ENCODE measurements at regions not wholly inside any gene's neighbourhood (a gene's known extent, or its start where the extent isn't known, plus 50 kb on each side); places are given as distances from the start of the nearest gene placed in this dataset.

DNA sequence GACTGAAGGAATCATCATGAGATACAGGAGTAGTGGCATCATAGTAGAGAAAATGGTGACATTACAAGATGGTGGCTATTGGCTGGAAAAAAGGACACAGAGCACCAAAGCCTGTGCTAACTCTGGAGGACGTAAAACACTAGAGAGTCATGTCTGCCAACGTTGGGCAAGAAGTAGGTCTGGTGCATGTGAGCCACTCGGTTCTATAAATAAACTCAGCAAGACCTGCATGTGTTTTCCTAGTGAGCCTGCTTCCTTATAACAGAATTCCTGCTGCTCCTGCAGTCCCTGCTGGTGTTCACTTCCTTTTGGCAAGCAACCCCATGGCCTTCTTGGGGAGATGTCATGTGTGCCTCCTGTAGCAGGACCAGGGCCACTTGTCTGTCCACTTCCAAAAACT lies 325.2 kb downstream of the OSR1 start:
- no peak for DNase-seq

DNA sequence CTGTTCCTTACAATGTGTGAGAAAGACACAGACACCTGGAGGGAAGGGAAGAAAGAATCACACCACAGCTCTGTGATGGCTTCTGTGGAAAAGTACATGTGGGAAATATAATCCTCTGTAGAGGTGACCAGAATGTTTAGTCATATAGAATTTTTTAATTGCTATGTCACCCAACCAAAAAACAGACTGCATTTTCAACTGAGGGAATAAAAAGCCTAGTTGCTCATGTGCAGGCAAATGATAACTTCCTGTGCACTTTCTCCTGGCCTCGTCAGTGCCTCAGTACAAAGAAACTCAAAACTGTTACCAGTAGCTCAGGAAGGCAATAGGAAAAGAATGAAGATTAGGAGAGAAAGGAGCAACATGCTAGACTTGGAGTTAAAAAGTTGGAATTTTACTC lies 326.8 kb downstream of the OSR1 start:
- DNase-seq, result no peak

DNA sequence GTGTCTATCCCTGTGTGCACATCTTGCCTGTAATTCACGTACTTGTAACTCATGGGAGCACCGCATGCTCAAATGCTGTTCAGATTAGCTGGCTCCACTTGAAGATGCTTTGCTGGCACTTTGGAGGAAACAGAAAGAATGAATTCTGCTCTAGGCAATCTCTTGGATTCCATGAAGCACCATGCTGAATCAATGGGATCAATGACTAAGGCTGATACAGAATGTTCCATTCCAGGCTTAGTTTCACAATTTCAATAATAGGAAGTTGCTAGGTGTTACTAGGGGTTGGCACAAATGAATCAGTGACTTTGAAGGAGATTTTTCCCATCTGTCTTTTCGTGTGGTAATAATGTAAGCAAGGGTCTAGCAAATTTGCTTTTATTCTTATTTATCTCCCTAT lies 328.8 kb downstream of the OSR1 start:
- DNase-seq, result no peak

DNA sequence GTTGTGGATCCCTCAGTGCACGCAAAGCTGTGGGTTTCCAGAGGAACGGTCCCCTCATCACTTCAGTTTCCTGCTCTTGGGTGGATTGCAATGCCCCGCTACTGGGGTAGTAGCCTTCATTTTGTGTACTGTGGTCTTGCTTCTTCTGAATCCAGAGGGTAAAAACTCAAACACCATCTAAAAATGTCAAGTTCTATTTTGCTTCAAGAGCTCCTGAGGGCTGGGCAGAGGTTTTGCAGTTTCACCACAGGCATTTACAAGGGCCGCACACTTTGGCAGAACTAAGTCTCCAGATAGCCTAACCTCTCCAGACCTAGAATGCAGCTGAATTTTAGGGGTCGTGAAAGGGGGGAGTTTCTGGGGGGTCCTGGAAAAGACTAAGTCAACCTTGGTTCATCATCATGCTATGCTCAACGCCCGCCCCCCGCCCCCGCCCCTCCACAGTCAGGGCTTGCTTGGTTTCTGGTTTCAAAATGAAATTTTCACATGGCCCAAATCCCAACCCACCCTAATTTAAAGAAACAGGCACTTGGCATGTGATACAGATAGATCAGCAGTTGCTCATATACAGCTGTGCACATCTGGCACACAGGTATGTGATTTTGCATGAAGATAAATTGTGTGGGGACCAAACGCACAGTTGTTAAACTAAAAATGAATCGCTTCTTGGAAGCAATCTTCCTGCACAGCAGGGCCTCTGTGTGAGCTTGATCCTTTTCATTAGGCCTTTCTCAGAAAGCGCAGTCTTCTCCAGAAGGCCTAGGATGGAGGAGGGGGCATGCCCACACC lies 329.6 kb downstream of the OSR1 start:
- DNase-seq, result no peak

DNA sequence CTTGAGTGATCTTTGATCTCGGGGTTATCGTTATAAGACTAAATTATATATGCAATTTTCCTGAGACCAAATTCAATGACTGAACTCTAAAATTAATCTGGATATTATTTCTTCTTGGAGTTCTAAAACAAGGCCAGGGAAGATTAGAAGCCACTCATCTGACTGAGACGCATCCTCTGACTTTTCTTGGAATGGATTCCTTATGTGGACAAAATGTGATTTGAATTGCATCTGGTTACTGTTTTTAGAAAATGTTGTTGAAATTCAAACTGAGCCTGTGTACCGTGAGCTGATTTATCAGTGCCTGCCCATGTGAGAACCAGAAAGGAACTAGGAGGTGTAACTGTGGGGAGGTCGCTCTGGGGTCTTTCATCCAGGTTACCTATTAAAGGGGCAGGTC lies 330.8 kb downstream of the OSR1 start:
- no peak for DNase-seq

DNA sequence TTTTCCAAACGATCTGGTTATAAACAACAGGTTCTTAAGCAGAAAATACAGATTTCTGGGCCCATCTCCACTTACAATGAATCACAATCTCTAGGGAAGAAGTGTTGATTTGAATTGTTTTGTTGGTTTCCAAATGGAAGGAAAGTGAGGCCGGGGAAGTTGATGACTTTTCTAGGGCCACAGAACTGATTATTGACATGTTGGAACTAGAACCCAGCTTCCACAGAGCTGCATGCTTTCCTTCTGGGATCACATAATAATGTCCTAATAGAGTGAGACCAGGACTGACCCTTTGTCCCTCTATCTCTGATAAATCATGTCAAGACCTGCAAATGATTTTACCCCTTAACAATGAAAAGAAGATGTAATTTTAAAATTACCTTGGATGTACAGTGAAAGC lies 332.2 kb downstream of the OSR1 start:
- no peak for DNase-seq

DNA sequence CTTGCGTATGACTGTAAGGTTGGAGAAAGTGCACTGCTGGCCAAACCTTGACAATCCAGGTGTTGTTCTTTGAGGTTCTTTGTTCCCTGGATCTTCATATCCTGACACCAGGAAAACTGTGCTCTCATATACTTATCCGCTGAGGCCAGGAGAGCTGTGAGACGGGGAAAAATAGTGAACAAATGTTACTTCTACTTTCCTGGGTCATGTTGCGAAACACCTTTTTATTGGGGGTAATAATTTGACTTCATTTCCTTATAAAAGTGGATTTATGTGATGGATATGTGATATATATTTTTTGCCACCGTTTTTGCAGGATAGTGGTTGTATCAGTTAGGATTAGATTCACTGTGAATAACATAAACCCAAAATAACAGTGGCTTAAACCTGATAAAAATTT lies 336.1 kb downstream of the OSR1 start:
- DNase-seq, result no peak

DNA sequence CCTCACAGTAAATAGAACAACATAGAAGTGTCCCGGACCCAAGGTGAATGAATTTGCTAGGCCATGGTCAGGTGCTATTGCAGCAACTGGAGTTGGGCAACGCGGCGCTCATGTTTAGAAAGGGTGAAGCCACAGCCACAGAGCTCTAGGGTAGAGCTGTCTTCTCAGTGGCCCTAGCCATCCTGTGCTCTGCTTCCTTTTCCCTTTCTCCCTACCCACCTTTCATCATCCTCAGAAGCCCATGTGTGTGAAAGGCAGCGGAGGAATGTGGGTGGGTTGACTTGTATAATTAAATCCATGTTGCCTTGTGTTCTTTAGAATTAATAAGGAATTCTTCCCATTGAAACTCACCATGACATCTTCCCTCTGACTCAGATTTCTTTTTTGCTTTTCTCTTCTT lies 336.7 kb downstream of the OSR1 start:
- DNase-seq, result no peak

DNA sequence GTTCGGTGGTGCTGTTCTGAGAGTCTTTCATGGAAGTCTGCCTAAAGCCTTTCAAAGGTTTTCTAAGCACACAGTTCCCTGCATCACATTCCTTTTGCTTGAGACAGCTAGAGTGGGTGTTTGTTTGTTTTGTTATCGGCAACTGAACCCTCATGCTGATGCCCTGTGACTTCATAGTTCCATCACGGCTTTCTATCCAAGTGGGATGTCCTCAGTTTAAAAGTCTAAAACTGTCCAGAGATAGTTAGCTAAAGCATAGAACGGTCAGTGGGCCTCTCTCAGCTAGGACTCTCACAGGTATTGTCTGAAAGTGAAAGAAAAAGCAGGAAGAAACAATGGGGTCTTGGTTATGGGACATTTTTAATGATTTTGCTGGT lies 337.3 kb downstream of the OSR1 start:
- no peak for DNase-seq

DNA sequence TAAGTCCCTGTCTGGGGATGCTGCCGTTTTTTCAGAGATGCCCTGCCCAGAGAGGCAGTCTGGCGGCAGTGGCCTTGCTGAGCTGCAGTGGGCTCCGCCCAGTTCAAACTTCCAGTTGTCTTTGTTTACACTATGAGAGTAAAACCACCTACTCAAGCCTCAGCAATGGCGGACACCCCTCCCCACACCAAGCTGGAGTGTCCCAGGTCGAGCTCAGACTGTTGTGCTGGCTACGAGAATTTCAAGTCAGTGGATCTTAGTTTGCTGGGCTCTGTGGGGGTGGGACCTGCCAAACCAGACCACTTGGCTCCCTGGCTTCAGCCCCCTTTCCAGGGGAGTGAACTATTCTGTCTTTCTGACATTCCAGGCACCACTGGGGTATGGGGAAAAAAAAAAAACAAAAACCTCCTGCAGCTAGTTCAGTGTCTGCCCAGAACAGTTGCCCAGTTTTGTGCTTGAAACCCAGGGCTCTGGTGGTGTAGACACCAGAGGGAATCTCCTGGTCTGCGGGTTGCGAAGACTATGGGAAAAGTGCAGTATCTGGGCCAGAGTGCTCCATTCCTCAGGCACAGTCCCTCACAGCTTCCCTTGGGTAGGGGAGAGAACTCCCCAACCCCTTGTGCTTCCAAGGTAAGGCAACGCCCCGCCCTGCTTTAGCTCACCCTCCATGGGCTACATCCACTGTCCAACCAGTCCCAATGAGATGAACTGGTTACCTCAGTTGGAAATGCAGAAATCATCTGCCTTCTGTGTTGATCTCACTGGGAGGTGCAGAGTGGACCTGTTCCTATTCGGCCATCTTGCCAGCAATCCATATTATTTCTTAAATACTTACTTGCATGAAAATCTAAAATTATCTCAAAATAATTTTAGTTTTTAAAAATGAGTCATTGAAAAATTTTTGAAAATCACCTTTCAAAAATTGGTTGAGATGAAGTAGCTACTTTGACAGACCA lies 338.0 kb downstream of the OSR1 start:
- no peak for DNase-seq

DNA sequence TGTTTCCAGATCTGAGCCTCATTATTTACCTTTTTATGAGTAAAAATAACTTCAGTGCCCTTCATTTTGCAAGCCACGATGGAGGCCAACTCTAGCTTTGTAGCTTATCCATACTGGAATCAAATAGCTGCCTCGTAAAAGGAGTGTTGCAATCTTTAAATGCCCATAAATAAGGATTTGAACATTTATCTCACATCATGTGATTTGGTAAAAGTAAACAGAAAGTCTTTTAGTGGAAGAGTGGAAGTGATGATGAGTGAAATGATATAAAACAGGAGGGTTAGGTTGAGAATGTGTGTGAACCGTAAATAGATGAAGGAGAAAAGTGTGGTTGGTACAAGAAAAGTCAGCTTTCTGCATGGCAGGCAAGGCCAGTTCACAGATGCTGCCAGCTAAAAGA lies 348.9 kb downstream of the OSR1 start:
- no peak for DNase-seq

DNA sequence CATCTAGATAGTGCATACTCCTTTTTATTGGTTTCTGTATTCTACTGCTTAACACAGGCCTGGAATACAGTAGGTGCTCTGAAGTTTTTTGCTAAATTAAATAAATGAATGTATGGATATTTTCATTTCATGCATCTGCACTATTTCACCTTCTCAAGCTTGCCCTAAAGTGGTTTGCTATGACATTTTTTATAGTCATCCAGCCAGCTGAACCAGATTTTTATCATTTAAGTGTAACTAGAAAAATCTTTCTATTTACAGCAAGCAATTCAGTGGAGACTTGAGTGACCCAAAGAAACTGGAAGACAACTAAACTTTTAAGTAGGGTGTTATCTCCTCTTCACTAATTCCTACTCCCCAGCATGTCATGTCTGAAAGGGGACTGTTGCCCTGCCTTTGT lies 354.9 kb downstream of the OSR1 start:
- no peak for DNase-seq

DNA sequence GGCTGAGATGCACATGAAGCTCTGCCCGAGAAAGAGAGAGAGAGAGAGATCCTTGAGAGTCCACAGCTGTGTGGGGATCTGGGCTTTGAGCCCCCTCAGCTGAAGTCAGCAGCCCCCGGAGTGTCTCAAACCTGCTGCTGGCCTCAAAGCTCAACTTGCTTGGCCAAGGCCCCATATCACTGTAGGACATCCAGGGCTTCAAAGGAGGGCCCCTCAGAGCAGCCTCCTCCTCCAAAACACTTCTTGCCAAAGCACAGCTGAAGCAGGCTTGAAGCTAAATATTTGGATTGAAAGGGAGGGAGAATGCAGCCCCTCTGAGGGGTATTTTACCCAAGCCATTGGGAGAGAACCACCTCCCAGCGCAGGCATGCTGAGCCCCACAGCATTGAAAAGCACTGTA lies 357.6 kb downstream of the OSR1 start:
- DNase-seq, result no peak

DNA sequence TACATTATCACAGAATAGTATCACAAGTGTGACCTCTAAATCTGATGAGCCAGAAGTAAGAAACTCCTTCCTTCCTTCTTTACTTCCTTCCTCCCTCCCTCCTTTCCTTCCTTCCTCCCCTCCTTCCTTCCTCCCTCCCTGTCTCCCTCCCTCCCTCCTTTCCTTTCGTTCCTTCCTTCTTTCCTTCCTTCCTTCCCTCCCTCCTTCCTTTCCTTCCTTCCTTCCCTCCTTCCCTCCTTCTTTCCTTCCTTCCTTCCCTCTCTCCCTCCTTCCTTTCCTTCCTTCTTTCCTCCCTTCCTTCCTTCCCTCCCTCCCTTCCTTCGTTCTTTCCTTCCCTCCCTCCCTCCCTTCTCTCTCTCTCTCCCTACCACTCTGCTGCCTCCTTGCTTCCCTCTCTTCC lies 359.2 kb downstream of the OSR1 start:
- DNase-seq, result no peak

DNA sequence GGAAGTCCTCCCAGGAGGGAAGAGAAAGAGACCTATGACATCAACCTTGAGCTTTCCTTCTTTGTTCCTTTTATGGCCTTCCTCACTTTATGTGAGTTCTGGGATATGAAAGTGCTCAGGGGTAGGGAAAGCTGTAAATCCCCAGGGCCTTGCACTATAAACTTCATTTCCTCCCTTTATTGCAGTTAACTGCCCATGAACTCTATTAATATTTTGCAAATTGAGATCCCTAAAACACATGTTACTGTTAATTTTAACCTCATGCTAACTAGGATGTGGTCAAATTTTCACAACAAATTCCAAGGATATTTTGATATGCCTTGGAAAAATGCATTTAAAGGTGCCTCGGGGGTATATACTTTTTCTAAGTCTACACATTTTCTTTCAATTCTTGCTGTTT lies 359.9 kb downstream of the OSR1 start:
- DNase-seq, result no peak

DNA sequence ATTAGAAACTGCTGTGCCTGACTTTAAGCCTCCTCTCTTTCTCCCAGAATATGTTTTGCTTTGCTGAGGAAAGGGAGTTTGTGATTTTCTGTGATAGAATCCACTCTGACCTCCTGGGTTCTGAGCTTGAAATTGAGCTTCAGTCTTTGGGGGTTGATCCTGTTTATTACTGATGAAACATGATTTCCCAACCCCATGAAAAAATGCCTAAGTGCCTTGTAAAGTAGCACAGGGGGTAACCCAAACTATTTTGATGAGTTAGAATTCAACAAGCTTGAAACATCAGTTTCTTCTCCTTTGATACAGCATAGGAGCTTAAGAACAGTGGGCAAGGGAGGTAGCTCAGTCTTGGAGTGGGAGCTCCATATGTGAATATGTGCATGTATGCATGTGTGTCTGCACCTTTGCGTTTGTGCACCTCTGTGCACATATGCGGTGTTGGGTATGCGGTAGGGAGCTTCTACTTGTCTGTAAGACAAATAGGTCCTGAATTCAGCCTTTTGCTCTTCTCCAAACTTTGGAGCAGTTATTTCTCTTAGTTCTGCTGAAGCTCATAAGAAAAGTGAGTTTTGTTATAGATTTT lies 364.6 kb downstream of the OSR1 start:
- DNase-seq, result no peak

DNA sequence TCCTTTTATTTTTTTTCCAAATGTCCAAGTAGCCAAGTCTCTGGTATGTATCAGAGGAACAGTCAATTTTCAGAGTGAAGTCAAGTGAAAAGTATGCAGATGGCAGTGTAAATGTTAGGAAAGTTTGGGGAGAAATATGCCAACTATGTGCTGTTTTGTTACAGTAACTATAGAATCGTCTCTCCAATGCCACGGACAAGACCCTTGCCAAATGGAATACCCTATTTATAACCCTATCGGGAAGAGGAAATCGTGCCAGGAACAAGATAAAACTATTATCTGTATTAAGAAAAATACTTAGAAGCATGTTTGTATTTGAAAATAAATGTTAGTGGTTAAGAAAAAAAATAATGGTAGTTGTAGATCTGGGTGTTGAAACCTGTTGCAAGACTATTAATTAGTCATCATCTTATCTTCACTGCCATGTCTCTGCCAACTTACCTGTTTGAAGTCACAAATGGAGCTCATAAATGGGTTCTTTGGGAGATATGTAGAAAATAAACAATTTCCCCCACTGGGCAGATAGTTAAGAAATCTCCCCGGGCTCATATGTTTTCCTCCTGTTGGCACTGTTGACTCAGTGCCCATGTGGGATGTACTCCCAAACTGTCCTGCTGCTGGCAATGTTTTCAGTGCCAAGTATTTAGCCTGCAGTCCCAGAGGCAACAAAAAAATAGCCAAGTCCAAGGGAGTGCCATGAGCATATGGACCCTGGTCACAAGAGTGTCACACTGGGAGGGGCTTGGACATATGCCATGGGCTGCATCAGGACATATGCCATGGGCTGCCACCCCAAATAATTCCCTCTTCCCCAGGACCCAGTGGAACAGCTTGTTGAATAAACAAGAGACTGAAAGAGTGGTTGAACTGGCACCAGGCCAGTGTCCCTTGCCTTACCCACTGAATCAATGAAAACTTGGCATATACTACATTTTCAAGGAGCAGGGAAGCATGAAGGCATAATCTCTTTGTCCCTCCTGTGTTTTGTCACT lies 366.9 kb downstream of the OSR1 start:
- DNase-seq, result peak in 11 of 14 donors; percentile 4 to 97 (median 23)

DNA sequence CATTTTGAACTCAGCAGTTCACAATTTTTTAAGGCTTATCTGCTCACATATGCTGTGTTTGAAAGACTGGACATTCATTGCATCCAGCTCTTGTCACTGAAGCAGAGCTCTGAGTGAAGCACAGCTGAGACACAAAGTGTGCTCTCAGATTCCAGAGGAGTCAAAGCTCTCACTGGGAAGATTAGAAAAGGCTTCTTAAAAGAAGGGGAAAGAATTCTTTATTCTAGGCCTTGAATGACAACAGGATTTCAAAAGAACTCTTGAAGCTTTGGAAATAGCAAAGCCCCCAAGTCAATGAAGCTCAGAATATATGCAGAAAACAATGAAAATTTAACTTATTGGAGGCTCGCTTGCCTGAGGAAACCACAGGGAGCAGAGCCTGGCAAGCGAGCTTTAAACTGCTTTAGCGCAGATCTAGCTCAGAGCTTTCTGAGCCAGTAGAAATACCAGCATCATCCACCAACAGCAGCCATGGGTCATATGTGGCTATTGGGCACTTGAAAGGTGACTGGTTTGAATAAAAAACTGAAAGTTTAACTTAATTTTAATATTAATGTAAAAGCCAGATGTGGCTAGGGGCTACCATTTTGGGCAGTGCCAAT lies 369.7 kb downstream of the OSR1 start:
- no peak for DNase-seq

DNA sequence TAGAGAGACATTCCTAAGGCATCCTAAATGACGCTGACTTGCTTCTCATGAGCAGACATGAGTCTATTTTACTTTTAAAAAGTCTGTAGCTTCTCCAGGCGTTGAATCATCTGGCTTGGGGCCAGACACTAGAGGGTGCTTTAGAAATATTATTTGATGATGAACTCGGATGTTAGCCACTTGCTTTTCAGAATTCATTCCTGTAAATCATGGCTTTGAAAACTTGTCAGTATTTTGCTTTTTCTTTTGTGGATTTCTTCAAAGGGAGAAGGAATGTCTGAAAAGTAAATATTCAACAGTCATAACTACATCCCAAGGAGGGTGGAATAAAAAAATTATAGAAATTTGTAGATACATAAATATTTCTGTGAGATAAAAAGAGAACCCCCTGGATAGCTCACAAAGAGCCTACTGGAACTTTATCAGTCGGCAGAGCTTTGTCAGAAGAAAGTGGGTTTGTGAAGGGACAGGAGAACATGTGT lies 370.8 kb downstream of the OSR1 start:
- DNase-seq, result peak in 5 of 14 donors; percentile 2 to 21 (median 5)

DNA sequence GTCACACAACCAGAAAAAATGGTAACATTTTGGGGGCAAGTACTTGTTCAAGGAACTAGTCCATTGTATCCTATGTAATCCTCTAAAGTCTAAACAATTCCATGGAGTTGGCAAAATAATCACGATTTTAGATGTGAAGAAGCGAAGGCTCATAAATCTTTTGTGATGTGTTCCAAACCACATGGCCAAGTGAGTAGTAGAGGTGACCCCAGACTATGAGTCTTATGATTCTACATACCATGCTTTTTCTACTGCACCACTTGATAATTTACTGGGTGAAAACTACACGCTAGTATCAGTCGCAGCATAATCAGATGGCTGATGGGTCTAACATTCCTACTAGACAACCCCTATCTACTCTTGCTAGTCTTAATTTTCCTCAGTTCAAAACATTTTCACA lies 371.4 kb downstream of the OSR1 start:
- DNase-seq, result no peak

DNA sequence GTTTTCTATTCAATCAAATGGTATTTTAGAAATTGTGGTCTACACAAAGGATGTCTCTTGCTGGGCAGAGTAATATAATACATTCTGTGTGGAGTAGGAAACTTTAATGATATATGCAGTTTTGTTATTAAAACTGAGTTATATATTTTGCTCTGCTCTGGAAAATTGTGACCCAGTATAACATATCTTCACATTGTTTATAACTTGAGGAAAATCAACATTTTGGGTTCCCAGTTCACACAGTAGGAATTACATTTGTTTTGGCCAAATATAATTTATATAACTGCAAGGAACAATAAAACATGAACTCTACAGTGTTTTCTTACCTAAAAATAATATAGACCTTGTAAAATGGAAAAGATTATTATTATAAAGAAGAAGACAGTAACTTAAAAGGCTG lies 372.4 kb downstream of the OSR1 start:
- no peak for DNase-seq

All from C1 segment of cervical spinal cord (tissue), 14 donors.